Lower leg skin (tissue), 3 donors: ENCODE measurements at regions not wholly inside any gene's neighbourhood (a gene's known extent, or its start where the extent isn't known, plus 50 kb on each side); places are given as distances from the start of the nearest gene placed in this dataset.

Experiments
- POLR2A ChIP-seq, 2 donors: fragments of 450-650 bp; IDR thresholded peaks; one replicate each; pipeline ENCODE4 v1.6.1; 2016 to 2017; ENCODE audit warnings: antibody characterized with exemption in 2 of 2, mild to moderate bottlenecking in 1 of 2, moderate library complexity in 1 of 2
- TF ChIP-seq, protein P1 (sequence below), 3 donors: fragments of 450-650 bp; IDR thresholded peaks; one replicate each; pipeline ENCODE4 v1.5.1; 2016; ENCODE audit warnings: antibody characterized with exemption in 3 of 3, mild to moderate bottlenecking in 3 of 3, moderate library complexity in 2 of 3

DNA sequence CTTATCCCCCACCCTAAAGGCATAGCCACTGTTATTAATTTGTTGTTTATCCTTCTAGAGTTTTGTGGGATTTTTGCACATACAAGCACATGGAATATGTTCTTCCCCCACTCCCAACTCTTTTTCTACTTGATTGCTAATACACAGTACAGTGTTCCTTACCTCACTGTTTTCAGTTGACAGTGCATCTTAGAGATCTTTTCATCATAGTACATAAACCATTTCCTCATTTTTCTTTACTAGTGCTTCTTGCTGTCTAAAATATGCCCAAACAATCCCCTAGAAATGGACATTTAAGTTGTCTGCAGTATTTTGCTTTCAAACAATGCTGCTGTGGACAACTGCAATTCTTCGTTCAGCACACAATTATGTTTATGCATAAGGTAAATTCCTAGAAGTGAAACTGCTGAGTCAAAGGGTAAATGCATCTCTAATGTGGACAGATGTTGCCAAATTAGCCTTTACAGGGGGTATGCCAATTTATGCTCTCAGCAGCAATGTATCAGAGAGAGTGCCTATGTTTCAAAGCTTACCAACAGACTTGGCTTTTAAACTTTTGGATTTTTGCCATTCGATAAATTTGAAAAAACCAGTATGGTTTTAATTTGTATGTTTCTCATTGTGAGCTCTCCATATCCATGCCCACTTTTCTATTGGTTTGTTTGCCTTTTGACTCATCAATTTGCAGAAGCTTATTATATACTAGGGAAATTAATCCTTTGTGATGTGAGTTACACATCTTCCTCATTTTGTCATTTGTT is 132.6 kb downstream of the MRPS6 start:
- TF ChIP-seq, protein P1, sequence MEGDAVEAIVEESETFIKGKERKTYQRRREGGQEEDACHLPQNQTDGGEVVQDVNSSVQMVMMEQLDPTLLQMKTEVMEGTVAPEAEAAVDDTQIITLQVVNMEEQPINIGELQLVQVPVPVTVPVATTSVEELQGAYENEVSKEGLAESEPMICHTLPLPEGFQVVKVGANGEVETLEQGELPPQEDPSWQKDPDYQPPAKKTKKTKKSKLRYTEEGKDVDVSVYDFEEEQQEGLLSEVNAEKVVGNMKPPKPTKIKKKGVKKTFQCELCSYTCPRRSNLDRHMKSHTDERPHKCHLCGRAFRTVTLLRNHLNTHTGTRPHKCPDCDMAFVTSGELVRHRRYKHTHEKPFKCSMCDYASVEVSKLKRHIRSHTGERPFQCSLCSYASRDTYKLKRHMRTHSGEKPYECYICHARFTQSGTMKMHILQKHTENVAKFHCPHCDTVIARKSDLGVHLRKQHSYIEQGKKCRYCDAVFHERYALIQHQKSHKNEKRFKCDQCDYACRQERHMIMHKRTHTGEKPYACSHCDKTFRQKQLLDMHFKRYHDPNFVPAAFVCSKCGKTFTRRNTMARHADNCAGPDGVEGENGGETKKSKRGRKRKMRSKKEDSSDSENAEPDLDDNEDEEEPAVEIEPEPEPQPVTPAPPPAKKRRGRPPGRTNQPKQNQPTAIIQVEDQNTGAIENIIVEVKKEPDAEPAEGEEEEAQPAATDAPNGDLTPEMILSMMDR (IDR thresholded peaks at IDR 0.05) = no peak
- TF ChIP-seq POLR2A (IDR thresholded peaks at IDR 0.05) = no peak
